ENCODE measurements at regions not wholly inside any gene's neighbourhood (a gene's known extent, or its start where the extent isn't known, plus 50 kb on each side); places are given as distances from the start of the nearest gene placed in this dataset.

DNA sequence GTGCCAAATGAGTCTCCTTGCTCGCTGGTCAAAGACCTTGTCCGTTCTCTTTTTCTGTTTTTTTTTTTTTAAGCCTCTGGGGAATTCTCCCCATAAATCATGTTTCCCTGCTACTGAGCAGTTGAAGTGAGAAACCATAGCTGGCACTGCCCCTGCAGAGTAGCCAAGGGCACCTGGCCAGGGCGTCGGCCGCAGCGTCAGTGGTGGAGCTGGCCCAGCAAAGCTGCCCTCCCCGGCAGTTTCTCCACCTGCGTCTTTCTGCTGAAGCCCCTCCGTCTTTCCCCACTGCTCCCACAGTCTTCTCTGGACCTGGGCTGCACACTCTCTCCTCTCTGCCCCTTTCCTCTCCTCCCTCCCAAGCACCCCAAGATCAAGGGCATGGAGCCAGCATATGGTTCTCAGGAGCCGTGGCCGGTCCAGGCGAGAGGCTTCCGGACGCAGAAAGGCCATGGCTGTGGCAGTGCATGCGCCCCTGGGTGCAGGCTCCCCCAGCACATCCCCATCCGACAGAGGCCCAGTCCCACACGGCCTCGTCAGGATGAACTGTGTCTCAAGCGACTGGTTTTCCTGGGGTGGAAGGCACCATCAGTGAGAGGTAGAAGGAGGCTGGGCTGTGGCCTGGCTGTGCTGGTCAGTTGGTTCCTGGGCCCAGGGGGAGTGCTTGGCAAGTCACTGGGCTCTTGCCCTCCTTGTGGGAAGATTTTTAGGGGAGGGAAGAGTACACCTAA, 218.1 kb downstream of the ERMARD start:
- TF ChIP-seq, protein P1, sequence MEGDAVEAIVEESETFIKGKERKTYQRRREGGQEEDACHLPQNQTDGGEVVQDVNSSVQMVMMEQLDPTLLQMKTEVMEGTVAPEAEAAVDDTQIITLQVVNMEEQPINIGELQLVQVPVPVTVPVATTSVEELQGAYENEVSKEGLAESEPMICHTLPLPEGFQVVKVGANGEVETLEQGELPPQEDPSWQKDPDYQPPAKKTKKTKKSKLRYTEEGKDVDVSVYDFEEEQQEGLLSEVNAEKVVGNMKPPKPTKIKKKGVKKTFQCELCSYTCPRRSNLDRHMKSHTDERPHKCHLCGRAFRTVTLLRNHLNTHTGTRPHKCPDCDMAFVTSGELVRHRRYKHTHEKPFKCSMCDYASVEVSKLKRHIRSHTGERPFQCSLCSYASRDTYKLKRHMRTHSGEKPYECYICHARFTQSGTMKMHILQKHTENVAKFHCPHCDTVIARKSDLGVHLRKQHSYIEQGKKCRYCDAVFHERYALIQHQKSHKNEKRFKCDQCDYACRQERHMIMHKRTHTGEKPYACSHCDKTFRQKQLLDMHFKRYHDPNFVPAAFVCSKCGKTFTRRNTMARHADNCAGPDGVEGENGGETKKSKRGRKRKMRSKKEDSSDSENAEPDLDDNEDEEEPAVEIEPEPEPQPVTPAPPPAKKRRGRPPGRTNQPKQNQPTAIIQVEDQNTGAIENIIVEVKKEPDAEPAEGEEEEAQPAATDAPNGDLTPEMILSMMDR (IDR thresholded peaks at IDR 0.05; ENCODE audit: insufficient read depth, low read length, poor library complexity, severe bottlenecking) = no peak
- TF ChIP-seq EZH2phosphoT487 (conservative IDR thresholded peaks at IDR 0.05; ENCODE audit: low read length) = no peak

Data from SU-DHL-6 (cell line).